NCI-H524 (cell line): ENCODE measurements at regions not wholly inside any gene's neighbourhood (a gene's known extent, or its start where the extent isn't known, plus 50 kb on each side); places are given as distances from the start of the nearest gene placed in this dataset.

Source experiments
- DNase-seq, 2 experiments: peaks; one replicate each; lab custom pipeline; 2025; lab: John Stamatoyannopoulos, UW

DNA sequence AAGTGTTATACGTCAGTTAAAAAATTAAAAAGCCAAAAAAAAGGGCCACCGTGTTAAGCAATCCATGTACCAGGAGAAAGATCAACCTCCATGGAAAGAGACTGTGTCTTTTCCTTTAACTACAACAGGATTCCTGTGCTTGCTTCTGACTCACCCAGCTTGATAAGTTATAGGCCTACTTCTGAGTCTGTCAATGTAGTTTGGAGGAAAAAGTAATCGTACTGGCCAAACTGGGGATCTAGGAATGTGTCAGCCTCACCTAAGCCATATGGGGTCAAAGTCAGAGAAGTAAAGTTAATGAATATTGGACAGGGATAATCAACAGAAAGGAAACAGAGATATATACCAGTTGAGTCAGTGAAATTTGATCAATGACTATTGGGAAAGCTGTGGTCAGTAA is 470.8 kb upstream of the SLIT2 start:
- no peak for DNase-seq

DNA sequence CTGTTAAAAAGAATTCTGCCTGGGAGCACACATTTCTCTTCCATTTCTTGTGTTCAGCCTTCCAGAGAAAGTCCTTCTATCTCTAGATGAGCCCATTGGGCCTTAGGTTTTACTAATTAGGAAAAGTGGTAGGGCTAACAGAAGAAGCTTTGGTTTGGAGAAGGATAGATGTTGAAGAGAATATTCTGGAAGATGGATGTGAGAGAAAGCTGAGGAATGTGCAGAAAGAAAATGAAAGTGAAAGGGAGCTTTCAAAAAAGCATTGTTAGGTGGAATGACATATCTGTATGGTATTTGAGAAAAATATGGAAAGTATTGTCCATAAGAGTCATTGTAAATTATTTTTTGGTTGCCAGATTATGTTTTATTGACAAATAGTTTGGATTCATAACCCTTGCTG is 474.8 kb upstream of the SLIT2 start:
- no peak for DNase-seq

DNA sequence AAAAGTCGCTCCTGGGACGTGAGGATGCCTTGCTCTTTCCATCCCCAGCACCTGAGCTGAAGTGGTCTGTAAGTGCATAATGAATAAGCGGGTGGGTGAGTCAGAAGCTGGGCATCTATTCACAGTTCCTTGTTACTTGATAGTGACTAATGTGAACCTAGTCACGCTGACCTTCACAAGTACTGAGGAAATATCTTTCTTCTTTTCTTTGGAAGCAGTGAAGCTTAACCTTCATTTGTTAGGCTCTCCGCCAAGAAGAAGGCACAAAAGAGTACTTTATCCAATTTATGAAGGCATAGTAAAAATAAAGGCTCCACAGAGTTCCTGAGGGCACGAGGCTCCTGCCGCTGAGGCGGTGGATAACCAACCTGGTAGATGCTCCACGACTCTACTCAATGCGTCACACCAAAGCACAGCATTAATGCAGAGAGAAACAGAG is 475.7 kb upstream of the SLIT2 start:
- DNase-seq: no peak

DNA sequence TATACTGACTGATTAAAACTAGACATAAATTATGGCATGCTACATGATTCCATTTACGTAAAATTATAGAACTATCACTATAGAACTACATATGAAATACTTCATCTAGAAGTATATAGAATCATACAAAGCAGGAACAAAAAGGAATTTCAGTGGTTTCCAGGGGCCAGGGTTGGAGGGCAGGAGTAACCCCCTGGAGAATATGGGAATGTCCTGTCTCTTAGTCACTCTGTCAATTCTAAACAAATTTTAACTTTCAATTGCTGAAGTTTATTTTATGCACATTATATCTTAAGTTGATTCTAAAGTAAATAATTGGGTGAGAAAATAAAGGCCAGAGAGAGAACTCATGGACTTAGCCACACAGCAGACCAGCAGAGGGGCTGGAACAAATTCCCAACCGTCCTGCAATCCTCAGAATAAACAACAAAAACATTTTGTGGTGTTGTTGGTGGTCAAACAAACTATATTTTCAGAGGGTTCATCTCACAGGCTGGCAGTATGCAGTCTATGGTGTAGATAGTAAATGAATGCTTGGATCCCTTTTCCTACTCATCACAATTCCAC is 476.9 kb upstream of the SLIT2 start:
- no peak for DNase-seq

DNA sequence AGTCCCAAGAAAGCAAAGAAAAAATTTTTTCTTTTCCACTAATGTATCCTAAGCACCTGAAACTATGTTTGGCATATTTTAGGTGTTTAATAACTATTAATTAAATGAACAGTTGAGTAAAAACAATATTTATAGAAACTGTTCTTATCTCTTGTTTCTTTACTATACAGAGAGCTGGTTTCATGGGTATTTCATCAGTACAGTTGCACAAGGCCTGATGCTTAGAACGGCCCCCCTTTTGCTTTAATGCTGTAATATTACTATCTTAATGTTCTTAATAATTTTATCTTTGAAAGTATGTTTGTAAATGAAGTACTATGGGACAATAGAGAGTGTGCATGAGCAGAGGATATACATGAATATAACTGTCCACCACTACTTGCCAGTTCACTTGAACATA is 479.1 kb upstream of the SLIT2 start:
- no peak for DNase-seq

DNA sequence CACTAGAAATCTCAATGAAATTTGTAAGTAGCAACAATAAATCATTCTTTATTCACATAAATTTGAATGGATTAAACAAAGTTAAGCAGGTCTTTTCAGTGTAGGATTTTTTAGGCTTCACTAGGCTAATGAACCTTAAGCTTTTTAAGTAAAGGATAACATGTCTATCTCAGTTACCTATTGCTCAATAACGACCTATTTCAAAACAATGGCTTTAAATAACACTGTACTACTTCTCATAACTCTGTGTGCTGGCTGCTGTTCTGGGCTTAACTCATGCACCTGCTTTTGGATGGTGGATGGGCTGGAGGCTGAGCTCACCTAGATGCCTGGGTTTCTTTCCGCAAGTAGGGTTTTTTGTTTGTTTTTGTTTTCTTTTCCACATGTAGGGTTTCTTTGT is 495.0 kb upstream of the SLIT2 start:
- no peak for DNase-seq

DNA sequence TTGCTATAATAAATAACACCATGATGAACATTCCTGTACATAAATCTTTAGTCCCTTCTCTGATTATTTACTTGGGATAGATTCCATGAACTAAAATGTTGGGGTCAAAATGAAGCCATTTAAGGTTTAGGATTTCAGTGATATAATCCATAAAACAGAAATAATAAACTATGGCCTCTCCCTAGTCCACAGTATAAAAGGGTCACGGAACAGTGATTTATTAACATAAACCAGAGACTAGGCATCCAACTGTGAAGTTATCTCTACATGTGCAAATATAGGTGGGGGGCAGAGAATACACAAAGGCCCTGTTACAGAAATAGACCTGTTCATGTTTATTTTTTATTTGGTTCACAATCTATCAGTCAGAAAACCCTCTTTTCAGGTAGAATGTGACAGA is 499.1 kb upstream of the SLIT2 start:
- DNase-seq: no peak

DNA sequence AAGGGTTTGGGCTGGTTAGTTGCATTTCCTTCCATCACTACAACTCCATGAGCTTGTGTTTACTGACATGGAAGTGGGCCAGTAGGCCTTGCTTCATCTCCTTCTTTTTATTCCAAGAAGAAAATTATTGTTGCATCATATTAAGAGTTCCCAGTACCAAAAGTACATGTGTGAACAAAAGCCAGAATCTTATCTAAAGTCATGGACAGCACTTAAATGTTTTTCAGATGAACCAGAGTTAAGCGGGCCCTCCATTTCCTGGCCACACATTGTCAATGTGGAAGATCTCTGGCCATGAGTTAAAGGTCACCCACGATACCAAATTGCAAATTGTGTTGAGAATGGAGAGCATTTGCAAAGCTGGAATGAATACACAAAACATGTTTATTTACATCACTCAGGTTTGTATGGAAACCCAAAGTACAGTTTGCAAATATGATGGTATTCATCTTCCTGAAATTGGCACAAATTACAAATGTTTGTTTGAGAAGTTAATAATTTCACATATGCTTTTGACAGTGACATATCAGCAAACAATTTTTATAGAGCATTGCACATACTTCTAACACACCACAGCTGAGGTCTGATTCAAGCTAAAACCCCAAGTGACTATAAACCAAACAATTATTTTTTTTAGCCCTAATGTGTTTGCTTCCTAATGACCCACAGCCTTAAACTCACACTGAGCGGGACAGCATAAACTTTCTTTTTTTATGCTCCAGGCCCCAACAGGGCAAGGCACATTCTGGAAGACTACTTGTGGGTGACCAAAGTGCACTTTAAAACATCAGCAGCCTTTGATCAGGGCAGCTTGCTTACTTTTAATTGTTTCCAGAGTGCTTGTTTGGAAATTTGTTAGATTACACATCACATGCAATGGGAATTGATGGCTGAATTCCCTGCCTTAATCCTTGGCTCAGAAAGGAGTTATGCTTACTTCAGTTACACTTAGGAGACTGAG is 502.9 kb upstream of the SLIT2 start:
- DNase-seq: no peak

DNA sequence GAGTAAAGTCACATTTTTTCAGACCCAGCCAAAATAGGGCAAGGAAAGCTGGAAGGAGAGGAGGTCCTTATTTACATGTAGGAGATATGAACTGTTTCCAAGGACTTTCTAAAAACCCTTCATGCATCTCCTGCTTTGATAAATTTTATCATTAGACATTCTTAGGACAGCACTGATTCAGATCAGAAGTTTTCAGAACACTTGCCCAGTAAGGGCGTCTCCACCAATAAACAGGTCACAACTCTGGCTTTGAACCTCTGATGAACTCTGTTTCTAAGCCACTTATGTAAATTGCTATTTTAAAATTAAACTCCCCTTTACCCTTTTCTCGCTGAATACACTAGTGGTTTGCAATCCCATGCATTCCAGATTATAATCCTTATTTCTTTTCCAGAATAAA is 505.3 kb upstream of the SLIT2 start:
- DNase-seq: no peak

DNA sequence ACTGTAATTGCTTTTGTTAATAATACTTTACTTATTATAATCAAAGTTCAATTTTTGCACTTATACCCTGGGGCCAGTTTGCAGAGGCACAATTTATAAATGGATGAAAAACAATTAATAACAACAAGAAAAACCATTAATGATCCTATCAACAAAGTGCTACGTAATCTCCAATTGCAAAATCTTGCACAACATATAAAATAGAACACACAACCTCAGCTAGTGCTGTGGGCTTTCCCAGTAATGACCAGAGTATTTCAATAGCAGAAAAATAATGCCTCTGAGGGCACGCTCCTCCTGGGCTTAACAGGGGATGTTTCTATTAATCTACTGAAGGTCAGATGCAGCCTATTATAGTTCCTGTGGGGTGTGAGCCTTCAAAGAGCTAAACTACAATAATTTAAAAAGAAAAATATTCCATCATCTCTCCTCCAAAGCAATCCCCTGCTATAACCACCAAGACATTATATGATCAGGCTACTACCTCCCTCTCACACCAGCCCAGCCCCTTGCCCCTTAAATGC is 508.5 kb upstream of the SLIT2 start:
- no peak for DNase-seq

DNA sequence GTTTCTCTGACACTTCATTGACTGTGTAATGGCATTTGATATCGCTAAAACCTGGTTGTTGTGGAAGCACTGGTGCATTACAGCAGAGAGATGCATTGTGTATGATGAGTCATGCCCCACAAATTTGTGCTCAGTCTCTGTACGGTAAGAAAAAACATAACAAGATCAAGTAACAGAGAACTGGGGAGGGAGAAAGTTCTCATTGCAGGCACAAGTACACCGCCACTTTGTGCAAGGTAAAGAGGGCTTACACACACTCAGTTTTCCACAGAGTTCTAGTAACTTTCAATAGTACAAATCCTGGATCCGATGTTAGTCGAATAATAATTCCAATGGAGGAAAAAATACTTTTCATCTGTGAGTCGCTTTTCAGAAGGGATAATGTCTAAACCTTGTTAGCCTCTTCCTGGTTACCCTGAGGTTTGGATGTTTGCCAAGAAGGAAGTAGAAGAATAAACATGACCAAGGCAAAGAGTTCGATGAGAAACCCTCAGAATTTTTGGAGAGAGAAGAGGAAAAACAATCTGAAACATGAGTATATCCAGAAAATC is 512.5 kb upstream of the SLIT2 start:
- no peak for DNase-seq

DNA sequence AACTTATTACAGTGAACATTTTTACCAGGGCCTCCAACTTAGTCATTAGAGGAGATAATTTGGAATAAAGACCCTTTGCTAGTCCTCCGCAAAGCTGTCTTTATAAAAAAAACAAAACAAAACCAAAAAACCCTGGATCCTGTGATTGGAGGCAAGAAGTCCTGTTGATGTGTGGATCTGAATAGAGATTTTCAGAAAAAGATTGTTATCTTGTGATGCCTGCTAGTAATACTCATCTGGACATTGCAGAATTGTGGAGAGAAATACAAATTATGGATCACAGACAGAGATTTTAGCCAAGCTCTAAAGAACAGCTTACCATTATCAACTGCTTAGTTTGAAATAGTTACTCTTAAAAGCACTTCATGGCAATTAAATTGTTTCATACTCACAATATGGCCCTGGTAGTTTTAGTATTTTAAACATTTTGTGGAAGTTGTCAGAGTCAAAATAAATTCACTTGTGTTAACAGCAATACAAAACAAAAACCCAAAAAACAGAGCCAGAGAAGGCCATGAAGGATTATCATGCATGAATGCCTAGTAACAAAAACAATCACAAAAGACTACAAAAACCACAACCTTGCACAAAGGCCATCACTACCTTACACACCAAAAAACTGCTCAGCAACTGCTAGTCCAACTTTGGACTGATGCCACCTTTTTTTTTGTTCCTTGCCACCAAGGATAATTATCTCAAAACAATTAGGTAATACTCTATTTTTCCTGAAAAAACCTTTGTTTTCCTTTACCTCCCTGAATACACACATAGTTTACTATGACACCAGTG is 514.5 kb upstream of the SLIT2 start:
- no peak for DNase-seq

DNA sequence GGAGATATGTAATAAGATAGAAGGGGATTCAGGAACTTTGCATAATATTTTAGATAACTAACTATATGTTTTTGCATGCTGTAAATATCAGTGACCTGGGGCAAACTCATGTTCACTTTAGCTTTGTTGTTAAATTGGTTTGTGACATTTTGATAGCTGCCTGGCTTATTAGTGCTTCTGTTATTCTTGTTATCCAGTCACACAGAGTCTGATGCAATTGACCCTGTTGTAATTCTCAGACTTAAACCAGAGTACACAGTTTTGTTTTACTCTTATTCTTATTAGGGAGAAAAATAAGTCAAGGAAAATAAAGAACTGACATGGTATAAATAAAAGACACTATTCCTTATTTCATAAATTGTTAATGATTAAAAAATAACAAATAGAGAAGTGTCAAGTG is 516.7 kb upstream of the SLIT2 start:
- no peak for DNase-seq

DNA sequence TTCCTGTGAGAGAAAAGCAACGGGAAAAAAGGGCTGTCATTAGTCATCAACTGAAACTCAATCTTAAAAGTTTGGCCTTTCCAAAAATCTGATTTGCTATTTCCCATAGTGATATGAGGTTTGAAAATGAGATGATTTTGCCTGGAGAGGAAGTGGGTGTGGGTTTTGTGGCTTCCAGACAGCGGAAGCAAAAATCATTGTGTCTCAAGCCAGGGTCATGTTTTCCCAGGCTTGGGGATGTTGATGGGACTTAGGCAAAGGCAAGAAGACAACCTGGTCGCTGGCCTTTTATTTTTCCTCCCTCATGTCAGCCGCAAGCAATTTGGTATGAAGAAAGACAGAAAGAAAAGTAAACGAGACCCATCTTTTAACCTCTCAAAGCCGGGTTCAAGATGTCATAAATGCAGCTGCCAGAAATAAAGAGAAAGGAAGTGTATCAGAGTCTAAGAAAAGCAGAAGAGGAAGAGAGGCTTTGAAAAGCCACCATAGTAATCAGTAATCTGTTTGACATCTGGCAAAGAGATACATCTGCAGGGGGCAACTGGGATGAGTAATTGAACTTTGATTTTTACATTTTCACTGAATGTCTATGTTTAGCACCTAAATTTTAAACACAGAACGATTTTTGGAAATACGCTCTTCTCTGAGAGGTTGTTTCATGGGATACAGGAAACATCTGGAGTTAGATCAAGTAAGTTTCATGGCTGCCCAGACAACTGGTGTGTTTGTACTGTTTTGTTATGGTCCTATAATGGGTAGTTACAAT is 521.6 kb upstream of the SLIT2 start:
- no peak for DNase-seq

DNA sequence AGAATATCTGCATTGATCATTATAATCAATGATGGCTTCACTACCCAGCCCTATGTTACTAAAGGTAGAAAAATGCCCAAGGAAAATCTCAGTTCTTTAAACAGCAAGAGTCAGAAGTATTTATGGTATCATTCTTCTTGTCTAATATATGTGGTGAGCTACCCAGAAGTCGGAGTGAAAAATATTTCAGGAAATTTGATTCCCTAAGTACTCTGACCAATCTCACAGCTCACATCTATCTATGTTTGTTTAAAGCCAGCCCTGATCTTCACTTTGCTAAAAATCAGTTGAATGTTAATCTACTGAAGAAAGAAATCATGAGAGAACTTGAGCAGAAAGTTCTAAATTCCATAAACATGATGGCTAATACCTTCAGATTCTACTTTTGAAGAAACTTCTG is 522.9 kb upstream of the SLIT2 start:
- DNase-seq: no peak

DNA sequence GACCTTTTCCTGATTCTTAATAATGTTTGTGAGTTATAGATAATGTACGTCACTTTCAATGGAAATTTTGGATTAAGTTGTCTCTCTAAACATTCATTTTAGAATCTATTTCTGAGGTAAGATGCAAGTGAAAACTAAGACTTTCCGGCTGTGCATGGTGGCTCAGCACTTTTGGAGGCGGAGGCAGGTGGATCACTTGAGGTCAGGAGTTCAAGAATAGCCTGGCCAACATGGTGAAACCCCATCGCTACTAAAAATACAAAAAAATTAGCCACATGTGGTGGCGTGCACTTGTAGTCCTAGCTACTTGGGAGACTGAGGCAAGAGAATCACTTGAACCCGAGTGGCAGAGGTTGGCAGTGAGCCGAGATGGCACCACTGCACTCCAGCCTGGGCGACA is 524.6 kb upstream of the SLIT2 start:
- DNase-seq: no peak

DNA sequence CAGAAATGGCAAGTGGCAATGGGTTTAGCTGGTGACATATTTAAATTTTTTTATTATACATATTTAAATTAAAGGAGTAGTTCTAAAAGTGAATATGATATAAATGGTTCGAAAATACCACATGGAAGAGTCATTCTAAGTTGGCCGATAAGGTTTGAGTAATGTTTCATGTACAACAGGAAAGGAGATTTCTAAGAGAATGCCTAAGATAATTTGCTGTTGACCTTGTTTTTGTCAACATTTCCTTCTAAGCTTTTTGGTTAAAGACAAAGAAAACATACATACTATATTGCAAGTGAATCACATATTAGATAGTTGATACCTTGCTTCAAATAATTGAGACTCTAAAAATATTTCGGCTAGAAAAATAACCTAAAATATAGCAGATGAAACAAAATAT is 526.6 kb upstream of the SLIT2 start:
- no peak for DNase-seq

DNA sequence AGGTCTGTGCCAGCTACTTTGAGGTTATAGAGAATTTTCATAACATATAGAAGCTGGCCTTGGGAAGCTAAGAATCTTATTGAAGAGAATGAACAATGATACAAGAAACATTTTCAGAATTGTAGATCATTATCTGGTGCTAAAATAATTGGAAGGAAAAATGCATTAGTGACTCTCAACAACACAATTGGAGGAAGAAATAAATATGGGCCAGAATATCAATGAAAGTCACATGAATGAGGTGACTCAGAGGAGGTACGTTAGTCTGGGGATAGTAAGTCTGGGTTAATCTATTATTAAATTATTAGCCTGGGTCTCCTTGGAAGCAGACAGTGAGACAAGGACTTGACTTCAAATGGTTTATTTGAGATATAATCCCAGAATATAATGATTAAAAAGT is 529.3 kb upstream of the SLIT2 start:
- DNase-seq: no peak

DNA sequence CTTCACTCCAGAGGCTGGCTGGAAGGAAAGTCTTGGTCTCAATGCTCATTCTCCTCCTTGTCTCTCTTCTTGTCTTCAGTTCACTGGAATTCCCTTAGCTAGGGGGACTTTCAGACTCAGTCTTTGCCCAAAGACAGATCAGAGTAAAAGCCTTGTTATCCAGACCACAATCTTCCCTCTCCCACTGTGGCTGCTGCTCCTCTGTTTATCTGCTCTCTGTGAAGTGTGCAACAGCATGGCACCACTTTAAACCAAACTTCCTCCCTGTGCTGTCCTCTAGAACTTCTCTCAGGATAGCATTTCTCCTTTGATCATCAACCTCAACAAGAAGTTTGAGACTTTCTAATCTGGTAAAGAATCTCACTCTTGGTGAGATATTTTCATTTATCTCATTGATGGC is 530.1 kb upstream of the SLIT2 start:
- DNase-seq: no peak

DNA sequence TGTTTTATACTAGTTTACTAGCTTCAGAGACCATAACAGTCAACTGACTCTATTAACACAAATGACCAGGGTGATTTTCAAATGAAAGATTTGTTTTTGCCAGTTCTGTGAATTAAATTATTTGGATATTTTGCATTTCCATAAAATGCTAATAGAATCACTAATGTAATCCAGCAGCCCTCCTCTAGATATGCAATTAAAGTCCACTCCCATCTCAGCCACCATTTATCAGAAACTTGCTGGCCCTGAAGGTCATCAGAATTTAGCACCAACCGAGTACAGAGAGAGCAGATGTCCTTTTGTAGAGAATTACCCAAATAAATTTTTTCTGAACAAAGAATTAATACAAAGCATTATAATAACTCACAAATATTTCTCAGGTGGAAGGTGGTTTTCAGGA is 531.1 kb upstream of the SLIT2 start:
- no peak for DNase-seq

DNA sequence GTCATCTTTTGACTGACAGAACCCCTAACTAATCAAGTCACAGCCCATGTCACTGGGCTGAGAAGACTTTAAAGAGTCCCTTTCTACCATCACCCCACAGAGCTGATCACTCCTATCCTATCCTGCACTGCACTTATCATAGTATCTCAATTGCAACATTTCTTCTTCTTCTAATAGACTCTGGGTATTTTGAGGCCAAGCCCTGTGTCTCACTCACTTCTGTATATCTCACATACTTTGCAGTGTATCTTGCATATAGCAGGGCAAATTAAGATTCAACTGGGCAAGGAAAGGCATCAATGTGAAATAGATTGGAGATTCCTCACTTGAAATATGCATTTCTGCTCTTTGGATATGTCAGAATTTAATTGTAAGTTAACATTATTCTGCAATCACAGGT is 531.5 kb upstream of the SLIT2 start:
- no peak for DNase-seq

DNA sequence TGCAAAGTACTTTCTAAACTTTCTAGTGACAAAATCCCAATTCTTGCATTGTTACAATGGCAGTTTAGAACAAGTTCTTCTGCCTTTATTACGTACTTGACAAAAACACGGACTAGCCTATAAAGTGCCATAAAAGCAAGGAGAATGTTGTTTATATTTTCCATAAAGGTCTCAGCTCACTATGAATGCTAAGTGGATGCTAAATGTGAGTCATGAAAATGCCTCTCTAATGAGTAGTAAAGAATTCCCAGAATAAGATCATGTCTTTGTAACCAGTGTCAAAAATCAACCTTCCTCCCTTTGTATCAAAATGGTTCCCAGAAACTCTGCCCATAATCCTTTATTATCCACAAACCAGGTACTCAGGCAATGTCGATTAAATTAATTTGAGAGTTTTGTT is 539.8 kb upstream of the SLIT2 start:
- no peak for DNase-seq
